Stimulated activated naive B cell treated with anti-CD40 and anti-IgM and Interleukin-4, amounts not matched to agents 10 μg/mL and 1 μg/mL and 100 μg/mL, for 72 hours (primary cell): ENCODE measurements at regions not wholly inside any gene's neighbourhood (a gene's known extent, or its start where the extent isn't known, plus 50 kb on each side); places are given as distances from the start of the nearest gene placed in this dataset.

Source experiments
- ATAC-seq, 2 donors: fragments of 150-1000 bp; cut with Tn5 transposase; replicated peaks; 2 replicates each; pipeline ENCODE4 v1.10.0; 2021; ENCODE audit warnings: moderate library complexity in 1 of 2
- DNase-seq: peaks from one replicate; pipeline ENCODE4 v3.0.0; 2021
- H3K27ac Mint-ChIP-seq: one replicate; pipeline ENCODE4 v1.8.0; 2022; ENCODE audit warnings: mild to moderate bottlenecking, mixed read lengths
- H3K27me3 Mint-ChIP-seq, 2 donors: one replicate each; pipeline ENCODE4 v1.8.0; 2022; ENCODE audit warnings: mixed read lengths in 2 of 2
- H3K36me3 Mint-ChIP-seq, 2 donors: one replicate each; pipeline ENCODE4 v1.8.0; 2022; ENCODE audit warnings: mixed read lengths in 2 of 2, mild to moderate bottlenecking in 1 of 2
- H3K4me1 Mint-ChIP-seq, 2 donors: one replicate each; pipeline ENCODE4 v1.8.0; 2022; ENCODE audit warnings: mixed read lengths in 2 of 2, mild to moderate bottlenecking in 1 of 2
- H3K4me3 Mint-ChIP-seq, 2 donors: one replicate each; pipeline ENCODE4 v1.8.0; 2022; ENCODE audit warnings: mild to moderate bottlenecking in 2 of 2, mixed read lengths in 2 of 2, moderate library complexity in 1 of 2
- H3K9me3 Mint-ChIP-seq, 2 donors: one replicate each; pipeline ENCODE4 v1.8.0; 2022; ENCODE audit warnings: mixed read lengths in 2 of 2, mild to moderate bottlenecking in 1 of 2

DNA sequence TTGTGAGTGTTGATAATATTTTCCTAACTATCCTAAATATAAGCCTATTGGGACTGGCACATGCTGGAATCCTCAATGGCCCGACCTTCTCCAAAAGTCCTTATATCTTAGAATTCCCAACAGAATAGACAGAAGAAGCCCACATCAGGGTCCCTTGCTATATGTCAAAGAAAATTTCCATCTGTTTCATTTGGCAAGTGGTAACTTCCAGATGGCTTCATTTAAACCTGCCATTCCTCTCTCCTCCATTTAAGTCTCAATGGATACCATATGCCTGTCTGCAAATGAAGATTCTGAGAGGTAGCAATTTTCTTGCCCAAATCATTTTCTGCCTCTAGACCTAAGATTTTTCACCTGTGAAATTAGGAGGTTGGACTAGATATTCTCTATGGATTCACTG lies 73.1 kb upstream of the KCNA4 start:
- Mint-ChIP-seq H3K4me3 (no peak overlapping the region), H3K4me1 (no peaks in the 10 kb centered on the region), H3K27me3 (no peaks in the 10 kb centered on the region), H3K9me3 (peaks cover 0 to 3% of the 10 kb centered on the region in 2 donors), H3K36me3 (no peaks in the 10 kb centered on the region), H3K27ac (no peak overlapping the region)
- DNase-seq (no peak), ATAC-seq (no peak)

DNA sequence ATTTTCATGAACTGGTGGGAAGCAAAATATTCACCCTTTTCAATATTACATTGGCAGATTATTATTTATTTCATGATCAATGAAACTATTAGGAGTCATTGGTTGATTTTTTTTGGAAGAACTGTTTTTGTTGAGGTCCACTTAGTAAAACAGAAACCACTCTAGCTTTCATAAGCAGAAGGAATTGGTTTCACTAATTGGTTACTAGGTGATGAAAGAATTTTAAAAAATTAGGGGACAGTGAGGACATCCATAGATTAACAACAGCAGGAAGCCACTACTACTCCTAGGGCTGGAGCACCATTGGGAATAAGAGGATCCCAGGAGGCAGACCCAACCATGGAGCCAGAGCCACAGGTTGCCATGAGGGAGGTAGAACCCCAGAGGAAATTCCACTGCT lies 74.4 kb upstream of the KCNA4 start:
- ATAC-seq (no peak), DNase-seq (no peak)
- H3K27ac Mint-ChIP-seq = no peak overlapping the region
- no peak overlapping the region for H3K4me3 Mint-ChIP-seq
- H3K27me3 Mint-ChIP-seq = no peaks in the 10 kb centered on the region
- H3K36me3 Mint-ChIP-seq = no peaks in the 10 kb centered on the region
- H3K4me1 Mint-ChIP-seq = no peaks in the 10 kb centered on the region
- H3K9me3 Mint-ChIP-seq = peaks cover 0 to 3% of the 10 kb centered on the region in 2 donors

DNA sequence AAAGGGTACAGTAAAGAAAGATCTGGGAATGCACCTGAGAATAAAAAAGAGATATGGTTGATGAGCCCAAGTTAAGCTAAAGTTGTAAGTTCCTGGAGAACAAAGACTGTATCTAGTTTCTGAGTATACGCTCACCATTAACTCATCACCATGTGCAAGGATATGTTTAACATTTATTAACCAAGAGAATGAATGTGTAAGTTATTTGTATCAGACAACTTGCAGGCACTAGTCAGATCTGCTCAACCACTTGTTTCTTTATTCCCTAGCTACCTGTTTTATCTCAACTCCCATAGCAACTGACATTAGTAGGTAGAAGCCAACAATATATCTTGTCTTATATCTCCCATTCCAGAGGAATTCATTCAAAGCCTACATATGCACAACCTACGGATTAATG lies 74.9 kb upstream of the KCNA4 start:
- Mint-ChIP-seq H3K9me3 (peaks cover 0 to 3% of the 10 kb centered on the region in 2 donors), H3K27ac (no peak overlapping the region), H3K4me3 (no peak overlapping the region), H3K27me3 (no peaks in the 10 kb centered on the region), H3K4me1 (no peaks in the 10 kb centered on the region), H3K36me3 (no peaks in the 10 kb centered on the region)
- DNase-seq = no peak
- ATAC-seq = no peak

DNA sequence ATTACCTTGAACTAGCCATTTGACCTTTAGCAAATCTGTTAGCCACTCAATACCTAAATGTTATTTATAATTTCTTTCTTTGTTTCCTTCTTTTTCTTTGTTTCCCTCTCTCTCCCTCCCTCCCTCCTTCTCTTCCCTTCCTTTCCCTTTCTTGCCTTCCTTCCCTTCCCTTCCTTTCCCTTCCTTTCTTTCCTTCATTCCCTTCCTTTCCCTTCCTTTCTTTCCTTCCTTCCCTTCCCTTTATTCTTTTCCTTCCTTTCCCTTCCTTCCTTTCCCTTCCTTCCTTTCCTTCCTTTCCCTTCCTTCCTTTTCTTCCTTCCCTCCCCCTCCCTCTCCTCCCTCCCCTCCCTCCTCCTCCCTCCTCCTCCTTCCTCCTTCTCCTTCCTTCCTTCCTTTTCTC lies 75.7 kb upstream of the KCNA4 start:
- ATAC-seq (no peak), DNase-seq (no peak)
- Mint-ChIP-seq H3K27me3 (no peaks in the 10 kb centered on the region), H3K27ac (no peak overlapping the region), H3K36me3 (no peaks in the 10 kb centered on the region), H3K4me3 (no peak overlapping the region), H3K9me3 (peaks cover 0 to 3% of the 10 kb centered on the region in 2 donors), H3K4me1 (no peaks in the 10 kb centered on the region)

DNA sequence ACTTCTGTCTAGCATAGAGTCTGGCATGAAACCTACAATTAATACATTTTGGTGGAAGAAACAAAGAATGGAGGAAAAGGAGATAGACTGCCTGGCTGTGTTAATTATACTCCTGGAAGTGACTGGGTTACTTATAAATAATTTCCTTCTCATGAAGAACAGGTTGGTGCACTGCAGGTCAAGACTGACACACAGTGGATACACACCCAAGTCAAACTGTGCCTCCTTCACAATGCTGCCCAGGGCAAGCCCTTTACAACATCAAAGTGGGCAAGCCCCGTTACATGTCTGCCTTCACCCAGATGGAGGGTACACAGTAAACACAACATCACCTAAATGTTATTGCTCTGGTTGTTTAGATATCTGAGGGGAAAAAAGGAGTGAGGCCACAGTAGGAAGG lies 83.7 kb upstream of the KCNA4 start:
- no peak for DNase-seq
- no peaks in the 10 kb centered on the region for H3K27me3 Mint-ChIP-seq
- no peak overlapping the region for H3K4me3 Mint-ChIP-seq
- no peaks in the 10 kb centered on the region for H3K36me3 Mint-ChIP-seq
- H3K4me1 Mint-ChIP-seq = no peaks in the 10 kb centered on the region
- H3K9me3 Mint-ChIP-seq = peaks cover 4 to 13% of the 10 kb centered on the region in 2 donors
- no peak overlapping the region for H3K27ac Mint-ChIP-seq
- ATAC-seq = no peak

DNA sequence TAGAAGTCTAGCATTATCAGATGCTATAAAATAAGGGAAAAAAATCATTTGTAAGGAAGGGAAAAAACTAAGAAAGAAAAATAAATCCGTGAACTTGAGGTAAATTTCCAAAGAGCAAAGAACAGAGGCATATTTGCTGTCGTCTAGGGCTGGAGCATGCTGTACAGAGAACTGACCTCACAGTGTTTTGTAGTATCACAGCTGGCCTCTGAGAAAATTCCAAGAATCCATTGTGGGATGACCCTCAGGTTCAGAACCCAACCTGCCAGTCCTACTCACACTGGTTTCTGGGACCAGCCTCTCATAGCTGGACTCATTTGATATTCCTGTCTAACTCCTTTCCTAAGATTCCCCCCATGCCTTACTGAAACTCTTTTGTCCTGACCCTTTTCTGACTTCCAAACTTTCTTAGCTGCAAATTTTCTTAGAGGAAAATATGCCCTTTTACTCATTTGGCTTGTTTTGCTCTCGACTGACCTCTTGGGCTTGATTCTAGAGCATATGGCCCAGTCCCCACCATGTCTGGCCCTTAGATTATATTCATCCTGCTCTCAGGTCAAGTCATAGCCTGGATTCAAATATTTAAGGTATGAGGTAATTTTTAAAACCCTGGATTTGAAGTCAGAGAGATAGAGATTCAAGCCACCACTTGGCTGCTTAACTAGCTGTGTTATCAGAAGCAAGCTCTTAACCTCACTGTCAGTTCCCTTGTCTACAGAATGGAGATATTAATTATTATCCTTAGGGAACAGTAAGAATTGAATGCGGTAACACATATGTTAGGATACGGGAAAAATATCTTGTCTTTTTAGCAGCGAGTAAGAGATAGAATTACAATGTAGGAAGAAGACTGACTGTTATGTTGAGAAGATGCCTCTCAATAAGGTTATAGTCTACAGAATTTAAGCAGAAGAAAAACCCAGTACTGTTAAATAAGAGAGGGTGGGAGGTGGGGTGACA lies 89.7 kb upstream of the KCNA4 start:
- no peak overlapping the region for H3K4me3 Mint-ChIP-seq
- H3K27ac Mint-ChIP-seq = no peak overlapping the region
- no peaks in the 10 kb centered on the region for H3K4me1 Mint-ChIP-seq
- ATAC-seq = no peak
- H3K27me3 Mint-ChIP-seq = no peaks in the 10 kb centered on the region
- H3K36me3 Mint-ChIP-seq = no peaks in the 10 kb centered on the region
- DNase-seq = no peak
- no peaks in the 10 kb centered on the region for H3K9me3 Mint-ChIP-seq

DNA sequence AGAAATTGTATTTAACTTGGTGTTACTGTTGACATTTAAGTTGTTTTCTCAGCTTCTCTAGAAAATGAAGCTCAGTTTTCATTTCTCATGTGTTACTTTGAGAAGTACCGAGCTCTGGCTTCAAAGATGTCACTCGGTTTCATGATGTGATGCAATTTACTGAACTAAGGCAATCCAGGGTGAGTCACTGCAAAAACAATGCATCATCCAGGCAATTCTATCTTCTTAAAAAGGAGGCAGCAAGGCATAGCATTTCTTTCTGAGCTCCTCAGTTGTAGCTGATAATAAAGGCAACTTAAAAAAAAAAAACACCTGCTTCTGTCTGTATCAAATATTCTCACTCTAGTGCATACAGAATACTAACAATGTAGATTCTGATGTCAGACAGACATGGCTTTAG lies 91.1 kb upstream of the KCNA4 start:
- Mint-ChIP-seq H3K27ac (no peak overlapping the region), H3K36me3 (no peaks in the 10 kb centered on the region), H3K4me1 (no peaks in the 10 kb centered on the region), H3K4me3 (no peak overlapping the region), H3K27me3 (no peaks in the 10 kb centered on the region), H3K9me3 (no peaks in the 10 kb centered on the region)
- no peak for DNase-seq
- ATAC-seq = no peak

DNA sequence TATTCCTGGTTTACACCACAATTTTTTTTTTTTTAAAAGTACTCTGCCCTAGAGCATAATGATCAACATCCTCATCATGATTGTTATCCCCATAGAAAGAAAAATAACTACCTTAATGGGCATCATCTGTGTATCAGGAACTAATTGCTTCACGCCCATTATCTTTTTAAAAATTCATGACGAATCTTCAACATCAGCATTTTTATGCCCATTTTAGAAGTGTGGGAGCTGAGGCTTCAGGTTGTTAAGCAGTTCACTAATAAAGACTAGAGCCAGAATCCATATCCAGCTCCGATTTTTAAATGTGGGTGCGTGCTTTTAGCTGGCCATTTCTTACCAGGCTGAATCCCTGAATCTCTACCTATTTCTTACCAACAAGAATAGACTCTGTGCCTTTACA lies 92.9 kb upstream of the KCNA4 start:
- Mint-ChIP-seq H3K9me3 (no peaks in the 10 kb centered on the region), H3K27me3 (no peaks in the 10 kb centered on the region), H3K4me3 (no peak overlapping the region), H3K27ac (no peak overlapping the region), H3K36me3 (no peaks in the 10 kb centered on the region), H3K4me1 (no peaks in the 10 kb centered on the region)
- DNase-seq (no peak), ATAC-seq (no peak)

DNA sequence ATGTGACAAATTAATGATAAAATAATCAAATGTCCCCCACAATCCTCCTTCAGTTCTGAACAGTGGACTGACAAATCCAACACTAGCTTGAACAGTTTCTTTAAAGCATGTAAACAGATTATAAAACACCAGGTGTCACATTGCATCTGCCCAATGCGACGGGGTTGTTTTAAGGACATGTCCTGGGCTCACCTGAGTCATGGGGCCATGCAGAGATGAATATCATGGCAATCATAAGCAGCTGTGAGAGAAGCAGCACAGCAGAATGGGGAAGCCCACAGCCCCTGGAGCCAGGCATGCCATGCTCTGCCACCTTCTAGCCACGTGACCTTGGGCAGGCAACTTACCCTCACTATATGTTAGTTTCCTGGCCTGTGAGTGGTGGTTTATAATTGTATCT lies 93.9 kb upstream of the KCNA4 start:
- Mint-ChIP-seq H3K4me3 (no peak overlapping the region), H3K4me1 (no peaks in the 10 kb centered on the region), H3K27me3 (no peaks in the 10 kb centered on the region), H3K27ac (no peak overlapping the region), H3K36me3 (no peaks in the 10 kb centered on the region), H3K9me3 (no peaks in the 10 kb centered on the region)
- no peak for DNase-seq
- ATAC-seq = no peak

DNA sequence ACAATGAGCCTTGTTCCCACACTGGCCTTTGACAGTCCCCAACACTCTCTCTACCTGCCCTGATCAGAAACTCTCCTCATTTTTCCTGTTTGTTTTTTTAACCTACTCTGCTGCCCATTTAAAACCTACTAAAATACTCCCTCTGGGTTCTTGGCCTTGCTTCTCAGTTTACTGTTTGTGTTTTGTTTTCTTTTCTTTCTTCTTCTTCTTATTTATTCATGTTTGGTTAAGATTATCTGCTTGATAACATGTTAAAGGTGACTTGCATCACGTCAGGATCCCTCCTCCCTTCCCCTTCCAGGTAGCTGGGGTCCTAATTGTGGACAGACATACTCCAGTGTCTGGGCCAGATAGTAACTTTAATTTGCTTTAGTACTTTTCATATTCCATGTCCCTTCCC lies 95.0 kb upstream of the KCNA4 start:
- Mint-ChIP-seq H3K27ac (no peak overlapping the region), H3K4me3 (no peak overlapping the region), H3K27me3 (no peaks in the 10 kb centered on the region), H3K36me3 (no peaks in the 10 kb centered on the region), H3K4me1 (no peaks in the 10 kb centered on the region), H3K9me3 (no peaks in the 10 kb centered on the region)
- DNase-seq = no peak
- ATAC-seq = no peak

DNA sequence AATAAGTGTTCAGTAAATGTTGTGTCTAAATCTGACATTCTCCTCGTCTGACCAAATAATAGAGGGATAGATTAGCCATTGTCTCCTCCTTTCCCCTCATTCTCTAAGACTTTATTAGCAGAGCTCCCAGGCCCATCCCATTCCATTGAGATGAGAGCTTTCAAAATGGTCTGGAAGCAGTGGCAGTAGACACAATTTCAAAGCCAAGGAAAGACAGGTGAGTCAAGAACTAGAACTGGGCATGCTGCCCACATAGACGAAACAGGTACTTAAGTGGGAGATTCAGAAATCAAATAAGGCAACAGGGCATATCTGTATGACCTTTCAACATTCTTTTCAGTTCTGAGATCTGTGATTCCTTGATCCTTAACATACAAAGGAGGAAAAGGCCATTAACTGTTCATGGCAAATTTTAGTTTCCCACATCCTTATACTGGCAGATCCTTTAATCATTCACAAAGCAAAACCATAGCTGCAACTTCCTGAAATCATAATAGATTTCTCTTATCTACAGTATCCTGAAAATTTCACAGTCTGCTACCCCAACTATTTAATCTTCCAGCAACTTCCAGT lies 96.6 kb upstream of the KCNA4 start:
- Mint-ChIP-seq H3K4me3 (no peak overlapping the region), H3K9me3 (no peaks in the 10 kb centered on the region), H3K27ac (no peak overlapping the region), H3K27me3 (no peaks in the 10 kb centered on the region), H3K36me3 (no peaks in the 10 kb centered on the region), H3K4me1 (no peaks in the 10 kb centered on the region)
- DNase-seq (no peak), ATAC-seq (no peak)

DNA sequence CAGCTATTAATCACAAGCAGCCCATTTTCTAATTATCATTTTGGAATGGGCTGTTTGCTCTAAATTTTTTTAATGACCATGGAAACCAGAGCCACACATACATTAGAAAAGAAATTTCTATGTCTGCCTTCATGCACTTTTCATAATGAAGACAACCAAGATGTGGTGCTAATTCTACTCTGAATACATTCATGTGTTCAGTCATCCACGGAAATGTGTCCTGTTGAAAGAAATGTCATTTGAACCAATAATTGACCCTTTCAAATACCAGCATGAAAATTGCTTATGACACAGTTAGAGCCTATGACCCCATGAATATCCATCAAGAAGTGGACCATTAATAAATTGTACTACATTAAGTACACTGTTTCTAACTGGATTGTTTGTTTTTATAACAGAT lies 99.7 kb upstream of the KCNA4 start:
- Mint-ChIP-seq H3K4me3 (no peak overlapping the region), H3K9me3 (no peaks in the 10 kb centered on the region), H3K27ac (no peak overlapping the region), H3K4me1 (no peaks in the 10 kb centered on the region), H3K36me3 (no peaks in the 10 kb centered on the region), H3K27me3 (no peaks in the 10 kb centered on the region)
- ATAC-seq = no peak
- DNase-seq = no peak

DNA sequence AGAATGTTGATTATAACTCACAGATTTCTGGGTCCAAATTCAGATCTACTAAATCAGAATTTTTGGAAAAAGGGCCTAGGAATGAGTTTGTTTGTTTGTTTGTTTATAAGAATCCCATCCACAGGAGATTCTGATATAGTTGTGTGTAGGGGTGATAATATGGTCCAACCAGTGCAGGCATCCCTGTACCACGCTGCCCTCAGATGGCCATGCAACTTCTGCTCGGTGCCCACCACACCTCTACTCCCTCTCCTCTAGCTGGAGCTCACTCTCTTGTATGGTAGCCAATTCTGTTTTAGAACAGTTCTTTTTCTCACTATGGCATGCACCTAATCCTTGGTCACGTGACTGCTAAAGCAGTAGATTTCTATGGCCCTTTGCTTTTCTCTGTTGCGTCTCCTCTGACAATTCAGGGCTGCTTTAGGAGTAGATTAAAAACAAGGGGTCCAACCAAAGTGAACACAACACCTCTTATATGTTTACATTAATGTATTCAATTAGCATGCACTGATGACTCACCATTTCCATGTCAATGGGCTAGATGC lies 103.3 kb upstream of the KCNA4 start:
- no peak overlapping the region for H3K27ac Mint-ChIP-seq
- ATAC-seq = no peak
- H3K4me3 Mint-ChIP-seq = no peak overlapping the region
- H3K27me3 Mint-ChIP-seq = no peaks in the 10 kb centered on the region
- H3K9me3 Mint-ChIP-seq = no peaks in the 10 kb centered on the region
- no peak for DNase-seq
- no peaks in the 10 kb centered on the region for H3K36me3 Mint-ChIP-seq
- no peaks in the 10 kb centered on the region for H3K4me1 Mint-ChIP-seq

DNA sequence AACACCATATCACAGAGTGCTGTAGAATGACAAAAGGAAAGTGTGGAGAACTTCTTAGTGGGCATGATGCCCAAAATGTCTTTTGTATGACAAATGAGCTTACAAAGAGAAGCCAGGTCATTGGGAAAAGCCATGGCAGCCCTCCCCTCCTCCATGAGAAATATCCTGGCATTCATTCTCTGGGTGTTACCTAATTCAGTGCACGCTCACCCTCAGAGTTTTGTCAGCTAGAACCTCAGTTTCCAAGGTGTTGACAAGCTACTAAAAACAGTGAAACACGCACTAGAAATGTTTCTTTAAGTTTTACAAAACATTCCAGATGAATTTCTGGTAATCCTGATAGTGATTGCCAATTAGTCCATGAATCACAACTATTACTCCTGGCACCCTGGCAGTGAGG lies 105.4 kb upstream of the FSHB start:
- DNase-seq (no peak), ATAC-seq (no peak)
- Mint-ChIP-seq H3K27me3 (peaks cover 0 to 4% of the 10 kb centered on the region in 2 donors), H3K27ac (no peak overlapping the region), H3K9me3 (no peaks in the 10 kb centered on the region), H3K4me1 (no peaks in the 10 kb centered on the region), H3K4me3 (no peak overlapping the region), H3K36me3 (no peaks in the 10 kb centered on the region)

DNA sequence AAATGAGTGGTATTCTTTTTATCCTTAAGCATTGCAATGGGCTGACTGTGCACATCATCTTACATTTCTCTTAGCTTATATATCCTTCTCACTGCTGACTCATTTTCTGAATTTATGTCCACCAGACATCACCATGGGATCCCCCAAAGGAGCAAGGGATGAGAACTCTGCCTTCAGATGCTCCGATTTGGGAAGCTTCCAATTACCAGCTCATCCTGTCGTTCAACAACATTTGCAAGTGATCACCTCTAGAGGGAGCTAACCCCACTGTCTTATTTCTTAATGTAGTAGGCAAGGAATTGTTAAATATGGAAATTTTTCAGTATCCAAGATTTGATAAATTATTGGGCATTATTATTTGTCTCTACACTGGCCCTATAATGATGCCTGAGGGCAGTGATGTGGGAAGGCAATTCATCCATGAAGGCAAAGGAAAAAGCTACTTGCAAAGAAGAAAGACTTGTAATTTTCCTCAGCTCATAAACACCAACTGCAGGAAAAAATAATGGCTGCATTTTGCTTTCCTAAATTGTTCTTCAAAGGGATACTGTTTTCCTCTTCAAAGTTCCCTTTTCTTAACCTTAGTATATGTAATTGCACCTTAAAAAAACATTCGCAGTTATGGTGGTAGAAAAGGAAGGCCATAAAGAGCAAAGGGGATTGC lies 102.4 kb upstream of the FSHB start:
- no peaks in the 10 kb centered on the region for H3K9me3 Mint-ChIP-seq
- H3K36me3 Mint-ChIP-seq = no peaks in the 10 kb centered on the region
- no peak for DNase-seq
- no peak overlapping the region for H3K27ac Mint-ChIP-seq
- no peak for ATAC-seq
- no peaks in the 10 kb centered on the region for H3K4me1 Mint-ChIP-seq
- H3K27me3 Mint-ChIP-seq = peaks cover 0 to 4% of the 10 kb centered on the region in 2 donors
- no peak overlapping the region for H3K4me3 Mint-ChIP-seq
